ENCODE measurements at regions not wholly inside any gene's neighbourhood (a gene's known extent, or its start where the extent isn't known, plus 50 kb on each side); places are given as distances from the start of the nearest gene placed in this dataset.
"Not testable (repeated sequence)": the region's sequence is repeated elsewhere in the genome, so short reads cannot be mapped to it uniquely, and the experiment has no call there.

DNA sequence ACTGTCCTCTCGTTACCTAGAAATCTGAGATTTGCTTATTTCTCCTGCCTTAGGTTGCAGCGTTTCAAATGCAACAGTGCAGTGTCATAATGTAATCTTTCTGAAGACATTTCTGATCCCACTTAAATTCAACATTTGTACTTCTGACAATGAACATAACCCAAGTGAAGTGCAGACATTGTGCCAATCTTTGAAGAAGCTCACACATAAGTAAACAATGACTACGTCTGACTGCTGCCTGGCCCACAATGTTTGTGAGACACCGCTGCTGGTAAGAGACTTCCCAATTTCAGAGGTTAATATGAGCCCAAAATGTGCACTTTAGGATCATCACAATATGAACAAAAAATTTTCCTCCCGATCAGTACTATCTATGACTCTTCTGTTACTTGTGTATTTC, 84.6 kb upstream of the BCL2L14 start:
- H3K4me1 ChIP-seq (ENCODE audit: control insufficient read depth, insufficient read depth, low read length), result no peaks in the 10 kb centered on the region
- H3K27me3 ChIP-seq (ENCODE audit: control insufficient read depth, insufficient read depth, low read length), result no peaks in the 10 kb centered on the region
- H3K27ac ChIP-seq (ENCODE audit: low read depth, low read length), result no peak overlapping the region
- no peaks in the 10 kb centered on the region for H3K36me3 ChIP-seq (ENCODE audit: control insufficient read depth, insufficient read depth, low read length)
- no peak overlapping the region for H3K9ac ChIP-seq (ENCODE audit: low read length)
- no peak overlapping the region for H3K4me3 ChIP-seq (ENCODE audit: low read length)

DNA sequence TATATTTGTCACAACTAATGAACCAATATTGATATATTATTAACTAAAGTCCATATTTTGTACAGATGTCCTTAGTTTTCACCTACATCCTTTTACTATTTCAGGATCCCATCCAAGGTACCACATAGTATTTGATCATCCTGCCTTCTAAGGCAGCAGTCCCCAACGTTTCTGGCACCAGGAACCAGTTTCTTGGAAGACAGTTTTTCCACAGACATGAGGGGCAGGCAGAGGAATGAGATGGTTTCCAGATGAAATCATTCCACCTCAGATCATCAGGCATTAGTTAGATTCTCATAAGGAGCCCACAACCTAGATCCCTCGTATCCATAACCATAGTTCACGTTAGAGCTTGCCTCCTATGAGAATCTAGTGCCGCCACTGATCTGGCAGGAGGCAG, 82.8 kb upstream of the BCL2L14 start:
- no peak overlapping the region for H3K9ac ChIP-seq (ENCODE audit: low read length)

DNA sequence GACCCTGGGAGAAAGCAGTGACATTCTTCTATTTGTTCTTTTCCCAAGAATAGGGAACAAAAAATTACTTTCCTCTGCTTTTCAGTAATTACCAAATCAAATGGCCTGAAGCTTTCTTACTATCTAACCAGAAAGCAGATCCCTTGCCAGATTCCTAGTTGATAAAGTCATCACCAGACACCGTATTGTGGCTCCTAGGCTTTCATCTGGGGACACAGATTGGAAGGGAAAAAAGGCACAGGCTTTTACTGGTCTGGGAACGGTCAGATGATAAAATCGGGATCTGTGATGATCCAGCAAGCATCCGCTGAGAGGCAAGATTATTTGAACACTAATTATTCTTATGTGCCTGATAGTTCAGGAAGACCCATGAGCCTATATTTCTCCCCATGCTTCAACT, 79.1 kb upstream of the BCL2L14 start:
- Histone ChIP-seq H3K27ac (ENCODE audit: low read depth, low read length) (no peak overlapping the region), H3K9ac (ENCODE audit: low read length) (no peak overlapping the region), H3K4me3 (ENCODE audit: low read length) (no peak overlapping the region), H3K36me3 (ENCODE audit: control insufficient read depth, insufficient read depth, low read length) (no peaks in the 10 kb centered on the region), H3K27me3 (ENCODE audit: control insufficient read depth, insufficient read depth, low read length) (no peaks in the 10 kb centered on the region), H3K4me1 (ENCODE audit: control insufficient read depth, insufficient read depth, low read length) (no peaks in the 10 kb centered on the region)

More for the DNA sequence above, 82.8 kb upstream of the BCL2L14 start:
- H3K27ac ChIP-seq (ENCODE audit: low read depth, low read length), result no peak overlapping the region
- H3K4me3 ChIP-seq (ENCODE audit: low read length), result no peak overlapping the region
- H3K36me3 ChIP-seq (ENCODE audit: control insufficient read depth, insufficient read depth, low read length), result no peaks in the 10 kb centered on the region
- H3K27me3 ChIP-seq (ENCODE audit: control insufficient read depth, insufficient read depth, low read length), result no peaks in the 10 kb centered on the region
- no peaks in the 10 kb centered on the region for H3K4me1 ChIP-seq (ENCODE audit: control insufficient read depth, insufficient read depth, low read length)

DNA sequence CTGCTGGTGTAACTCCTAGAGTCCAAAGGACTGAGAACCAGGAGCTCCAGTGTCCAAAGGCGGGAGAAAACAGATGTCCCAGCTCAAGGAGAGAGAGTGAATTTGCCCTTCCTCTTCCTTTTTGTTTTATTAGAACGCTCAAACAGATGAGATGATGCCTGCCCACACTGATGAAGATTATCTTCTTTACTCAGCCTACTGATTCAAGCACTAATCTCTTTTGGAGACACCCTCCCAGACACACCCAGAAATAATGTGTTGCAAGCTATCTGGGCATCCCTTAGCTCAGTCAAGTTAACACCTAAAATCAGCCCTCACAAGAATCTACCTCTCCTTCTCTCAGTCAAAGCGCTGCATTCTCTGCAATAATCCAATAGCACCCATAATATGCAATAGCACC, 78.2 kb upstream of the BCL2L14 start:
- Histone ChIP-seq H3K4me1 (ENCODE audit: control insufficient read depth, insufficient read depth, low read length) (no peaks in the 10 kb centered on the region), H3K36me3 (ENCODE audit: control insufficient read depth, insufficient read depth, low read length) (no peaks in the 10 kb centered on the region), H3K27ac (ENCODE audit: low read depth, low read length) (no peak overlapping the region), H3K9ac (ENCODE audit: low read length) (no peak overlapping the region), H3K27me3 (ENCODE audit: control insufficient read depth, insufficient read depth, low read length) (no peaks in the 10 kb centered on the region), H3K4me3 (ENCODE audit: low read length) (no peak overlapping the region)

DNA sequence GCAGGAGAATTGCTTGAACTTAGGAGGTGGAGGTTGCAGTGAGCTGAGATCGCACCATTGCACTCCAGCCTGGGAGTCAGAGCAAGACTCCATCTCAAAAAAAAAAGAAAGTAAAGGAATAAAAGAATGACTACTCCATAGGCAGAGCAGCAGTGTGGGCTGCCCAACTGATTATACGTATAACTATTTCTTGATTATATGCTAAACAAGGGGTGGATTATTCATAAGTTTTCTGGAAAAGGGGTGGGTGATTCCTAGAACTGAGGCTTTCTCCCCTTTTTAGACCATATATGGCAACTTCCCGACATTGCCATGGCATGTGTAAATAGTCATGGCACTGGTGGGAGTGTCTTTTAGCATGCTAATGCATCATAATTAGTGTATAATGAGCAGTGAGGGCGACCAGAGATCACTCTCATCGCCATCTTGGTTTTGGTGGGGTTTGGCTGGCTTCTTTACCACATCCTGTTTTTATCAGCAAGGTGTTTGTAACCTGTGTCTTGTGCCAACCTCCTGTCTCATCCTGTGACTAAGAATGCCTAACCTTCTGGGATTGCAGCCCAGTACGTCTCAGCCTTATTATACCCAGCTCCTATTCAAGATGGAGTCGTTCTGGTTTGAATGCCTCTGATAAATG, 72.3 kb upstream of the BCL2L14 start:
- H3K27me3 ChIP-seq (ENCODE audit: control insufficient read depth, insufficient read depth, low read length); H3K4me1 ChIP-seq (ENCODE audit: control insufficient read depth, insufficient read depth, low read length); H3K4me3 ChIP-seq (ENCODE audit: low read length); H3K9ac ChIP-seq (ENCODE audit: low read length); H3K36me3 ChIP-seq (ENCODE audit: control insufficient read depth, insufficient read depth, low read length); H3K27ac ChIP-seq (ENCODE audit: low read depth, low read length): not testable (repeated sequence)

DNA sequence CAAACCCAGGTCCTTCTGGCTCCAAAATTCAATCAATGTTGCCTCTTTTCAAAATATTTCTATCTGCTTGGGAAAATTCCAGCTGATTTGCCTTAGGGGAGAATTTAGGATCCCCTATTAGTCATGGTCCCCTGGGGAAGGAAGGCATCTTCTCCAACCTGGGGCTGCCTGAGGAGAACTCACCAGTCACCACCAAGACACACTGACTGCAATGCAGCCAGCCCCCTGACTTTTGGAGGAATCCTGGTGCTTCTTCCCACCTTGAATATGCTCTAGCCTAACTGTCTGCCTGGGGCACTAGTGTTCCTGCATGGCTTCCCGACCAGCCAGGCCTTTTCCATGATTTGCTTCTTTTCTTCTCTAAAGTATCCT, 71.8 kb upstream of the BCL2L14 start:
- Histone ChIP-seq H3K27me3 (ENCODE audit: control insufficient read depth, insufficient read depth, low read length) (no peaks in the 10 kb centered on the region), H3K9ac (ENCODE audit: low read length) (no peak overlapping the region), H3K4me3 (ENCODE audit: low read length) (no peak overlapping the region), H3K36me3 (ENCODE audit: control insufficient read depth, insufficient read depth, low read length) (no peaks in the 10 kb centered on the region), H3K27ac (ENCODE audit: low read depth, low read length) (no peak overlapping the region), H3K4me1 (ENCODE audit: control insufficient read depth, insufficient read depth, low read length) (no peaks in the 10 kb centered on the region)

DNA sequence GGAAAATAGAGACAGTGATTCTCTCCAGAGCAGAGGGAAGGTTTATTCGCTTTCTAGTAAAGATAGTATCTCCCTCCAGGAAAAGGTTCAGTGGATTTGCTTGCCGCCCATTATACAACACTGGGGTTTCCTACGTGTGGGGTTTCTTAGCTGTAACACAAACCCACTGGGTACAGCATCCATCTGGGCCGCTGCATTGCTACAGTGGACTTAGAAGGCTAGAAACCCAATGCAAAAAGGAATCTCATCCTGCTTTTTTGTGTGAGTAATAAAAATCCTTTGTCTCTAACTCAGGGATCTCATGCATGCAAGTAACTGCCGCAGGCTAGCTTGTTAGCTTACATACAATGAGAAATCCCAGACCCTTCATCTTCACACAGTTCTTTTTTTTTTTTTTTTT, 67.1 kb upstream of the BCL2L14 start:
- Histone ChIP-seq H3K36me3 (ENCODE audit: control insufficient read depth, insufficient read depth, low read length) (no peaks in the 10 kb centered on the region), H3K9ac (ENCODE audit: low read length) (no peak overlapping the region), H3K4me1 (ENCODE audit: control insufficient read depth, insufficient read depth, low read length) (no peaks in the 10 kb centered on the region), H3K4me3 (ENCODE audit: low read length) (no peak overlapping the region), H3K27ac (ENCODE audit: low read depth, low read length) (no peak overlapping the region), H3K27me3 (ENCODE audit: control insufficient read depth, insufficient read depth, low read length) (no peaks in the 10 kb centered on the region)

DNA sequence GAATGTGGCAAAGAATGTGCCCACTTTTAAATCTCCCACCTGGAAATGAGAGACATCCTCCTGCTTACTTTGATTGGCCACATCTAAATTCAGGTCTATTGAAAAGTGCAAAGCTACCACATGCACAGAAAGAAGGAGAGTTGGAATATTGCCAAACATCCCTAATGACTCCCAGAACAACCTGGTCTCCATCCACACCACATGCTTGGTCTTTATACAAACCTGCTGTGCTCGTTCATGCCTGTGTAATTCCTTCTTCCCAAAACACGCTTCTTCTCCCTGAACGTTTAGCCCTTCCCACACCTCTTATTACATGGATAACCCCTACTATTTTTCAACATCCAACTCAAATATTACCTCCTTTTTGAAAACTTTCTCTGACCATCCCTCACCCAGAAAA, 66.2 kb upstream of the BCL2L14 start:
- Histone ChIP-seq H3K4me1 (ENCODE audit: control insufficient read depth, insufficient read depth, low read length) (no peaks in the 10 kb centered on the region), H3K4me3 (ENCODE audit: low read length) (no peak overlapping the region), H3K27me3 (ENCODE audit: control insufficient read depth, insufficient read depth, low read length) (no peaks in the 10 kb centered on the region), H3K27ac (ENCODE audit: low read depth, low read length) (no peak overlapping the region), H3K9ac (ENCODE audit: low read length) (no peak overlapping the region), H3K36me3 (ENCODE audit: control insufficient read depth, insufficient read depth, low read length) (no peaks in the 10 kb centered on the region)

DNA sequence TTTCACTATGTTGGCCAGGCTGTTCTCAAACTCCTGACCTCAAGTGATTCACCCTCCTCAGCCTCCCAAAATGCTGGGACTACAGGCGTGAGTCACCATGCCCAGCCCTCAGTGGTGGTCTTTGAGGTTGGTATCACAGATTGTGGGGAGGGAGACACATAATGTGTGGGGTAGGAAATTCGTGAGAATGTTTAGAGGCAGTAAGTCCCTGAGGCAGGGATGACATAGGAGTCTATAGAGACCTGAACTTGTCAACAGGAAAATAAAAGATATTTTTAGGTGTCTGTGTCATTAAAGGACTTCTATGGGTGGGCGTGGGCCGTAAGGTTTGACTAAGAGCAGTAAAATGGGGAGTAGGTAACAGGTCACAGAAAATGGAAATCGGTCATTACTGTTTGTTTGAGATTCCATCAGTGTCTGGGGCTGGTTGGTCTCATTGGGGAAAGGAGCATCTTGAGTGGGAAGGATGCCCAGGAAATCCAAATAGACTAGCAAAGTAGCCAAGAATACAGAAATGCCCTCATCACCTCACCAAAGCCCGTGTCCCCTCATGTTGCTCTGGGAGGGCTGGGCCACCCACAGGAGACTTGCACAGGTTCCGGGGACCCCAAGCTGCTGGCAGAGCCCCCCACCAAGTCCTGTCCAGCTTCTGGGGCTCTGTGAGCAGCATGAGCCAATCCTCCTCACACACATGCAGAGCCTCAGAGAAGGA, 63.6 kb upstream of the BCL2L14 start:
- Histone ChIP-seq H3K27ac (ENCODE audit: low read depth, low read length) (no peak overlapping the region), H3K9ac (ENCODE audit: low read length) (no peak overlapping the region), H3K36me3 (ENCODE audit: control insufficient read depth, insufficient read depth, low read length) (no peaks in the 10 kb centered on the region), H3K4me3 (ENCODE audit: low read length) (no peak overlapping the region), H3K27me3 (ENCODE audit: control insufficient read depth, insufficient read depth, low read length) (no peaks in the 10 kb centered on the region), H3K4me1 (ENCODE audit: control insufficient read depth, insufficient read depth, low read length) (no peaks in the 10 kb centered on the region)

DNA sequence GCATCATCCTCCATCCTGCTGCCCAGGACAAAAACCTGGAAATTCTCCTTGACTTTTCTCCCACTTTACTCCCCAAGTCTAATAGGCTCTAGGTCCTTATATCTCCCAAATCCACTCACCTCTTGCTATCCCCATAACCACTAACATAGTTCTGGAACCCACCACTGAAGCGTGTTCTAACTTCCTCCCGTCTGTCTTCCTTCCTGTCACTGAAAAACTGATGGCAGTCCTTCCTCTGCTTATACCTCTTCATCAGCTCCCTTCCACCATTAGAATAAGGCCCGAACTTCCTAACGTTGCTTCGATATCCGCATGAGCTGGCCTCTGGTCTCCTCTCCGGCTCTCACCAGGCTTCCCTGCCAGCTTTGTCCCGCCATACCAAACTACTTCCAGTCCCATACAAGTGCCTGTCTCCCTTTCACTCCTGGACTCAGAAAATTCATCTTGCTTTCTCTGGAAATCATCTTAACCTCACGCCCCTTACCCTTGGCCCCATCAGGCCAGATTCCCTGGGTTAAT, 63.0 kb upstream of the BCL2L14 start:
- Histone ChIP-seq H3K9ac (ENCODE audit: low read length) (no peak overlapping the region), H3K27ac (ENCODE audit: low read depth, low read length) (no peak overlapping the region), H3K4me3 (ENCODE audit: low read length) (no peak overlapping the region), H3K27me3 (ENCODE audit: control insufficient read depth, insufficient read depth, low read length) (no peaks in the 10 kb centered on the region), H3K36me3 (ENCODE audit: control insufficient read depth, insufficient read depth, low read length) (no peaks in the 10 kb centered on the region), H3K4me1 (ENCODE audit: control insufficient read depth, insufficient read depth, low read length) (no peaks in the 10 kb centered on the region)

DNA sequence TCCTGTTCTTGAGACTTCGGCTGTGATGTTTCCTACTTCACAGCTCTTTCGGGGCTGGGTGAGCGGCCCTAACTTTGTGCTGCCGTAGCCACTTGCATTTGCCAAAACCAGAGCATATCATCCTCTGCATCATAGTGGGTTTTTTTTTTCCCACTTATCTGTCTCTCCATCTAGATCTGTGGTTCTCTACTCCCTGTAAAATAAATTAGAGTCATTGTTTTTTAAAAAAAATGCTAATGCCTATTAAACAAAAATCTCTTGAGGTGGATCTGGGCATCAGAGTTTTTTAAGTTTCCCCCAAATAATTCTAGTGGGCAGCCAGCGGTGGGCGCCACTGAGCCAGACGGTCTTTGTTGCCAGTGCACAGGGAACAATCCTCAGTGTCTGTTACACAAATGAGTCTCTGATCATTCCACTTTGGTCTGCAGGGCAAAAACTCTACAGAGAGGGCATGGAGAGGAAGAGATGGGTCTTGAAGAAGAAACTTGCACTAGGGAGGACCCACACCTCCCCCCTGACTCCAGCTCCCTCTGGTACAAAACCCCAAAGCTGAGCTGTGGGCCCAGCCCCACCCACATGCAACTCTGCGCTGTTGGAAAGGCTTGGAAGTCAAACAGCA, 62.4 kb upstream of the BCL2L14 start:
- Histone ChIP-seq H3K36me3 (ENCODE audit: control insufficient read depth, insufficient read depth, low read length) (no peaks in the 10 kb centered on the region), H3K27ac (ENCODE audit: low read depth, low read length) (no peak overlapping the region), H3K4me1 (ENCODE audit: control insufficient read depth, insufficient read depth, low read length) (no peaks in the 10 kb centered on the region), H3K9ac (ENCODE audit: low read length) (no peak overlapping the region), H3K27me3 (ENCODE audit: control insufficient read depth, insufficient read depth, low read length) (no peaks in the 10 kb centered on the region), H3K4me3 (ENCODE audit: low read length) (no peak overlapping the region)

DNA sequence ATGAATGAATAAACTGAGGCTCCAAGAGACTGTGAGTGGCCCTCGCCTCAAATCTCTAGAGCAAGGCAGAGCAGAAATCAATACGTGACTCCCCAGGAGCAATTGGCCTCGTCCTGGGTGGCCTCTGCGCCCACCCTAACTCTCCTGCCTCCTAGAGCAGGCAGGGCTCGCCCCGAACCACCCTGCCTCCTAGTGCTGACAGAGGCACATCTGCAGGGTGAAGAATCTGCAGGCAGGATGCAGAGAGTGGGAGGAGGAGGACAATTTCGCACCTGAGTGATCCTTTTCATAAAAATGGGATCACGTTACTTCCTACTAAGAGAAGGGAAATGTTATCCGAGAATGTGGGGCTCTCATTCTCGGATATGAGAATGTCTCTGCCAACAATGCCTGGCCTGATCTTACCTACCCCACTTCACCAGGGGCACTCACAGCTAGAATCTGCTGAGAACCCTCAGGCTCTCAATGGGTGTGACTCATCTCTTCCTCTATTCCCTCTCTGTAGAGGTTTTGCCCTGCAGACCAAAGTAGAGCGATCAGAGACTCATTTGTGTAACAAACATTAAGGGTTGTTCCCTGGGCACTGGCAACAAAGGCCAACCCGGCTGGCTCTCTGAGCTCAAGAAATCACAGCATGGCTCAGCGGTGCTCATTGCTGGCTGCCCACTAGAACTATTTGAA, 61.7 kb upstream of the BCL2L14 start:
- Histone ChIP-seq H3K4me1 (ENCODE audit: control insufficient read depth, insufficient read depth, low read length) (no peaks in the 10 kb centered on the region), H3K27me3 (ENCODE audit: control insufficient read depth, insufficient read depth, low read length) (no peaks in the 10 kb centered on the region), H3K36me3 (ENCODE audit: control insufficient read depth, insufficient read depth, low read length) (no peaks in the 10 kb centered on the region), H3K27ac (ENCODE audit: low read depth, low read length) (no peak overlapping the region), H3K4me3 (ENCODE audit: low read length) (no peak overlapping the region), H3K9ac (ENCODE audit: low read length) (no peak overlapping the region)

Measured in rectal smooth muscle tissue (tissue), 1 donor.